Activated T-cell treated with anti-CD3 and anti-CD28 coated beads for 4 hours (primary cell): ENCODE measurements at regions not wholly inside any gene's neighbourhood (a gene's known extent, or its start where the extent isn't known, plus 50 kb on each side); places are given as distances from the start of the nearest gene placed in this dataset.
A peak's percentile ranks its signal among the peaks of the same experiment; 100 is the strongest.
"Not testable (repeated sequence)": the region's sequence is repeated elsewhere in the genome, so short reads cannot be mapped to it uniquely, and the experiment has no call there.

Experiments used
- DNase-seq: peaks from one replicate; pipeline ENCODE4 v3.0.0-alpha.2; 2020

- no peak for DNase-seq
Observed at GRCh38 chr22:22717664-22718063, 73.2 kb downstream of the GGTLC2 start.

- DNase-seq, result no peak
Observed at GRCh38 chr22:22720201-22720723, 75.8 kb downstream of the GGTLC2 start.

- no peak for DNase-seq
Observed at GRCh38 chr22:22720724-22721261, 76.4 kb downstream of the GGTLC2 start.

GRCh38 chr22:22721681-22722354 is 77.4 kb downstream of the GGTLC2 start:
- DNase-seq, result peak; percentile 77

- no peak for DNase-seq
Observed at GRCh38 chr22:22728382-22728781, 84.0 kb downstream of the GGTLC2 start.

- no peak for DNase-seq
Observed at GRCh38 chr22:22730655-22731373, 86.4 kb downstream of the GGTLC2 start.

- no peak for DNase-seq
Observed at GRCh38 chr22:22731374-22731676, 86.9 kb downstream of the GGTLC2 start.

GRCh38 chr22:22733006-22733405 is 88.6 kb downstream of the GGTLC2 start:
- not testable (repeated sequence) for DNase-seq

GRCh38 chr22:22733881-22734373 is 89.5 kb downstream of the GGTLC2 start:
- DNase-seq, result no peak

GRCh38 chr22:22734395-22735272 is 90.2 kb downstream of the GGTLC2 start:
- DNase-seq, result not testable (repeated sequence)

GRCh38 chr22:22735276-22735675 is 90.9 kb downstream of the GGTLC2 start:
- DNase-seq, result not testable (repeated sequence)

- DNase-seq, result no peak
Observed at GRCh38 chr22:22735695-22736611, 91.5 kb downstream of the GGTLC2 start.

- DNase-seq, result no peak
Observed at GRCh38 chr22:22737590-22737989, 93.2 kb downstream of the GGTLC2 start.

- DNase-seq, result no peak
Observed at GRCh38 chr22:22738959-22739585, 94.7 kb downstream of the GGTLC2 start.

GRCh38 chr22:22740560-22741276 is 96.3 kb downstream of the GGTLC2 start:
- DNase-seq, result no peak

- no peak for DNase-seq
Observed at GRCh38 chr22:22741843-22742242, 97.4 kb downstream of the GGTLC2 start.

- no peak for DNase-seq
Observed at GRCh38 chr22:22742641-22743040, 98.2 kb downstream of the GGTLC2 start.

- no peak for DNase-seq
Observed at GRCh38 chr22:22743128-22743760, 98.8 kb downstream of the GGTLC2 start.

GRCh38 chr22:22744412-22745224 is 100.2 kb downstream of the GGTLC2 start:
- no peak for DNase-seq
